HG03575 (cell line): ENCODE measurements at regions not wholly inside any gene's neighbourhood (a gene's known extent, or its start where the extent isn't known, plus 50 kb on each side); places are given as distances from the start of the nearest gene placed in this dataset.

Experiments used
- ATAC-seq: cut with Tn5 transposase; IDR thresholded peaks from one replicate; pipeline ENCODE4 v1.9.1; 2021; ENCODE audit not compliant: unreplicated experiment, insufficient number of reproducible peaks, low FRiP score; ENCODE audit errors: extremely low read depth

DNA sequence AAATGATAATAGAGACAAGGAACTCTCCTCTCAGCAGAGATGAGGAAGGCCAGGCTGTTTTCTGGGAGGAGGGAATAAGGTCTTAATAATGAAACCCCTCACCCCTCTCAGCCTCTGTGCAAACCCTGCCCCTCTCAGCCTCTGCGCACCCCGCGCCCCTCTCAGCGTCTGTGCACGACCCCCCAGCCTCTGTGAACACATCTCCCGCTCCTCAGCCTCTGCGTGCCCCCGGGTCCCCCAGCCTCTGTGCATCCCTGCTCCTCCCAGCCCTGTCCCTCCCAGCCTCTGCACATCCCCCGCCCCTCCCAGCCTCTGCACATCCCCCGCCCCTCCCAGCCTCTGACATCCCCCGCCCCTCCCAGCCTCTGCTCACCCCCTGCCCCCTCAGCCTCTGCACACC is 837.8 kb downstream of the TBC1D22A start:
- no peak for ATAC-seq

GRCh38 chr22:47599753-47600152 is 837.3 kb downstream of the TBC1D22A start:
- ATAC-seq: no peak

DNA sequence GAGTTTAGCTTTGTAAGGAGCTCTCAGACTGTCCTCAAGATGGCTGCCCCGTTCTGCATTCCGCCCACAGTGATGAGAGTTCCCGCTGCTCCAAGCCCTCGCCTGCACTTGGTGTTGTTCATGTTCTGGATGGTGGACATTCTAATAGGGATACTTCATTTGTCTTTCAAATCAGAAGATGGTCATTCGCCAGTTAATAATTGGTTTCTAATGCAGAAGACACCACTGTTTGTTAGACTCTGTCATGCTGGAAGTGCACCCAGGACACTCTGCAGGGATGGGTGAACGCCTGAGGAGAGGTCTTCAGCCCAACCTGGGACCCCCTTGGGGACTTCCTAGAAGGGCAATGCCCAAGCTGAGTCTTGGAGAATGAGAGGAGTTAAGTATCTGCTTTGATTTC is 836.4 kb downstream of the TBC1D22A start:
- no peak for ATAC-seq

DNA sequence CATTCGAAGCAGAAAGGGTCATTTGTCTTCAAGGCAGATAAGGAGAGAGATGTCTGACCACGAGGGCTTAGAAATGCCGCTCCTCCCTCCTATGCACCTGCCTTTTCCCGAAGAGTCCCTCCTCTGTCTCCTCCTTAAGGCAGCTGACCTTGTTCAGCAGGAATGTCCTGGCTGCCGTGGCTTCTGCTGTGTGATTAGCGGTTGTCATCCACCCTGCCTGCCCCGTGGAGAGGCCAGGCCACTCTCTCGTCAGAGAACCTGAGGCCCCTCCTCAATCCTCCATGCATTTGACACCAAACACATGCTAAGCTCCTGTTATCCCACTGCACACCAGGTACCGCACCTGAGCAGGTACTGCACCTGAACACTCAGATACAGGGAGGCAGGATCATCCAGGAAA is 834.6 kb downstream of the TBC1D22A start:
- ATAC-seq: no peak

DNA sequence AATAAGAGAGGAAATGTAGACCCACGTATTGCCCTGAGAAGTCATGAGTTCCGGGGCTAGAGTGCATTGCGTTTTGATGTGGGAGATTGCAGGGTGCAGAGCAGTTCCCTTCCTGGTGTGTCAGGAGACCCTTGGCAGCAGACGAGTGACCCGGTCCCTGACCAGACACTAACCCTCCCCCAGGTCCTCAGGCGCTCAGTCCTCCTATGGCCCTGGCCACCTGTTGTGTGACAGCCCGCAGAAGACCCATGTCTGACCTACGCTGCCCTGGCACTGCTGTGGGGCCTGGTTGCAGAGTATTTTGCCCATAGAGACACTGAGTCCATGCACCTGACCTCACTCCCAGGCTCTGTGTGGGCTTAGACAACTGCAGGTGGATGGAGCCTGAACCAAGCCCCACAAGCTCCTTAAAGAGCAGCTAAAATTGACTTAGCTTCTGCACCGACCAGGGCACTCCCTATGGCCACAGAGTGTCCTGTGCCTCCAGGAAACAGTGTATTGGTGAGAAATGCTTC is 833.8 kb downstream of the TBC1D22A start:
- no peak for ATAC-seq

- ATAC-seq: no peak
These were observed 832.5 kb downstream of the TBC1D22A start for GRCh38 chr22:47594836-47595521.

DNA sequence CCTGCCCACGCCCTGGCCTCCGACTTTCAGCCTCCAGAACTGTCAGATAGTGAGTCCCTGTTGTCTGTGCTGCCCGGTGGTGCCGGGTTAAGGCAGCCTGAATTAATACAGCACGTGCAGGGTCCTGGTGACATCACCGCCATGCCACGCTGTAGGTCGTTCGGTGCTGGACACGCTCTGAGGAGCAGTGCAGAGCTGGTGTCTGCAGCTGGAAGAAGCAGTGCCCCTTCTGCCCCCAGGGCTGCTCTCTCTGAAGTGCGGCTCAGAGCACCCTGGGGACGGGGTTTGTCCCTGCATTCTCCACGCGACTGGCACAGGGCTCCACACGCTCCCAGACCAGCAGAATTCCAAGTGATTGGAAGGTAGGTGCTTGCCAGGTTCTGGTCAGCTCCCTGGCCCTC is 831.5 kb downstream of the TBC1D22A start:
- ATAC-seq: no peak

GRCh38 chr22:47593291-47593690 is 830.8 kb downstream of the TBC1D22A start:
- no peak for ATAC-seq

- ATAC-seq: no peak
These were observed 830.3 kb downstream of the TBC1D22A start for GRCh38 chr22:47592791-47593190.

DNA sequence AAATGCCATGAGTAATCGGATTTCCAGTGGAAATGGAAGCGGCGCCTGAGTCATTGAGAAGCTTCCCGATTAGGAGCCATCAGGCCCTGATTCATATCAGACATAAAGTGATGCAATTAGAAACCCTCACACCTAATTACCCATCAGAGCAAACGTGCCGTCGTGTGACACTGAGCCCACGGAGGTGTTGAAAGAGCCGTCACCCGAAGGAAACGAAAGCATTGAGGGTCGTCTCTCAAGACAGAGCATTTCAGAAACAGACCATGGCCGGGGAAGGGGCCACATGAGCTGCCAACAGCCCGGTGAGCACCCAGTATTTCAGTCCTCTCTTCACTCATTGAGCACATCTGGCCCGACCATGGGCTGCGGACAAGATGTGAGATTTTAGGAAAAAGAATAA is 829.3 kb downstream of the TBC1D22A start:
- no peak for ATAC-seq

DNA sequence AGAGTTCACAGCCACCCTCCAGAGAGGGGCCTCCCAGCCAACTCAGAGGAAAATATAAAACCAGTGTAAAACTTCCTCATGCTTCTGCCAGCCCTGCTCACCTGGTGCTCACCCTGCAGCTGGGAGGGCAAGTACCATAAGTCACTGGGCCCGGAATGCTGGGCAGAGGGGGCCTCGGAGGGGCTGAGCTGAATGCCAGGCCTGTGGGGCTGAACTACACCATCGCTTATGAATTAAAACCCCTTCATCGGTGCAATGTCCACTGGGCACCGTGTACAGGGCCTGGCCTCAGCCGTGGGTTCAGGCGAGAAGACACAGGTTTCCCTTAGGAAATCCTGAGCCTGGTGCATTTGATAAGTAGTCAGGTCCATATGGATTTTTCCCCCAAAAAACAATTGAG is 828.6 kb downstream of the TBC1D22A start:
- ATAC-seq: no peak

GRCh38 chr22:47589271-47590250 is 827.1 kb downstream of the TBC1D22A start:
- no peak for ATAC-seq

DNA sequence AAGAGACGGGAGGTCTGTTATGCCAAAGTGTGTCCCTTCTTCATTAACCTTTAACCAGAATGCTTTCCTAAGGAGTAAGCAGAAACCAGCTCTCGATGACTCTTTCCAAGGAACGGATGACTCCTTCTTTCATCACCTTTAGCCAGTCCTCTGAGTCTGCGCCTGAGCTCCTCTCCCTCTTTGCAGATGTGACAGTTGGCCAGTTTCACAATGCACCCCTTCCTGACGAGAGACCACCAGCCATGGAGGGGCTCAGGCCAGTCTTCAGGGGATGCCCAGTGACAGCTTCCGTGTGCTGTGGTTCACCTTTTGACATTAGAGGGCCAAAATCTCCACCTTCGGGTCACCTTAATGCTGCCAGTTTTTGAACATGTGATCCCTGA is 826.1 kb downstream of the TBC1D22A start:
- ATAC-seq: no peak

- no peak for ATAC-seq
These were observed 825.6 kb downstream of the TBC1D22A start for GRCh38 chr22:47587861-47588577.

DNA sequence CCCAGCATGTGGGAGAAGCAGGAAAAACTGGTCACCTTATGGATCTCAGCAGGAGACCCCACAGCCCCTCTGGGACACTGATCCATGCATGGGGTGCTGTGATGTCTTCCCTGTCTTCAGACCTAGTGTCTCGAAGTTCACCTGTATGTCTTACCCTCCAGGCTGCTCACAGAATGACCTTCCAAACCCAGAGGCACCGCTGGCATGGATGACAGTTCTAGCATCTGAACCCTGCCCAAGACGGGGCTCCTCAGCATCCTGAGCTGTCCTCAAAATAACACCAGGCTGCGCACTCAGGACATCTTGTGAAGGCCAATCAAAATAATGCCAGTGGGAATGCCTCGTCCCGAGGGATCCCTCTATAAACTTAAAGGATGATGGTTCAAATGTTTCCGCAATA is 824.9 kb downstream of the TBC1D22A start:
- ATAC-seq: no peak

- no peak for ATAC-seq
These were observed 824.5 kb downstream of the TBC1D22A start for GRCh38 chr22:47586946-47587345.

GRCh38 chr22:47586038-47586437 is 823.6 kb downstream of the TBC1D22A start:
- ATAC-seq: no peak

DNA sequence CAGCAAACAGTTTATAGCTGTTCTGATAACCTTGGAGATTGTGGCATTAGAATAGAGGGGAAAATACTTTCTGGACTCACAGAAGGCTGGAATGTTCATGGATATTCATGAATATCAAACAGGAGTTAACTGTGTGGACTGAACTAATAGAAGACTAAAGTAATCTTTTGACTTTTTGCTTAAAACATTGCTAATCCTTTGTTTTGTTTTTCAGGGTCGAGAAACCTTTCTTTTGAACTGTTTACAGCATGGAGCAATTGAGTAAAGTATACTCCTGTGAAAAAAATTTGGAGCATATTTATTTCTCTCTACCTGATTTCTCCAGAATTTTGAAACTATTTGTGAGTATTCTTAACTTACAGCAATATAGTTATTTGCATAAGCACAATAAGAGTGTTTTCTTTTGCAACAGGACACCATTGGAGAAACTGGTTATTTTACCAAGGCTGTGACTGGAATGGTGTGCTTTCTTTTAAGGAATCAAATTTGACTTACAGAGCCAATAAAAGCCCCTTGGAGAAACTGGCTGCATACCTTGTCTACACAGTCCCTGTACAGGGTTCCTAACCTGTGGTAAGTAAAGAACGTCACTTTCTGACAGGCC is 821.6 kb downstream of the TBC1D22A start:
- ATAC-seq: no peak

DNA sequence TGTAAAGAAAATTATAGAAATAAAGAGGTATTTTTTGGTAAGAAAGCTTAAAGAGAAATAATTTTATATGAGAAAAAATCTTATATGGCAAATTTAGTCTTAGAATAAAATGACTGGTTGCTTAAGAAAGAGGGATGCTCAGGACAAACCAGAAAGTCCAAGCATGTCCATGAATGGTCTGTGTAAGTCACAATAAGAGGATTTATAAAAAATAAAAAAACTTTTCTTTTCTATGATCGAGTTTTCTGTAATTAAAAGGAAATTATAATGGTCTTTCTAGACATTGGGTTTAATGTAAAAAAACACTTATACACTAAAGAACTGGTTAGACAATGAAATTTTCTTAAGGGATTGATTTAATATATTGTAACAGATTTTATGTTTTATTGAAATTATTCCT is 819.6 kb downstream of the TBC1D22A start:
- no peak for ATAC-seq
